Fibroblast of lung (primary cell): ENCODE measurements at regions not wholly inside any gene's neighbourhood (a gene's known extent, or its start where the extent isn't known, plus 50 kb on each side); places are given as distances from the start of the nearest gene placed in this dataset.

Experiments
- DNase-seq, 2 donors: peaks; one replicate each; pipeline versions ENCODE4 v3.0.0 to v3.0.0-alpha.2; 2010; ENCODE audit warnings: low read depth in 2 of 2
- H2AFZ ChIP-seq: 2 replicates; pipeline ENCODE4 v1.5.1; 2012; ENCODE audit warnings: low read length, control low read depth, inconsistent platforms
- H3K27ac ChIP-seq: 2 replicates; pipeline ENCODE4 v1.5.1; 2011; ENCODE audit warnings: low read length, control low read depth; ENCODE audit not compliant: insufficient read depth
- H3K27me3 ChIP-seq: 2 replicates; pipeline ENCODE4 v1.5.1; 2011; ENCODE audit warnings: mild to moderate bottlenecking, low read length; ENCODE audit not compliant: control insufficient read depth, insufficient read depth
- H3K36me3 ChIP-seq: 2 replicates; pipeline ENCODE4 v1.5.1; 2011; ENCODE audit warnings: low read length; ENCODE audit not compliant: control insufficient read depth, insufficient read depth
- H3K4me1 ChIP-seq: 2 replicates; pipeline ENCODE4 v1.5.1; 2011; ENCODE audit warnings: low read length; ENCODE audit not compliant: control insufficient read depth, insufficient read depth; ENCODE audit errors: extremely low read depth
- H3K4me2 ChIP-seq: 2 replicates; pipeline ENCODE4 v1.5.1; 2011; ENCODE audit warnings: low read length, control low read depth; ENCODE audit not compliant: insufficient read depth; ENCODE audit errors: extremely low read depth
- H3K4me3 ChIP-seq, 4 experiments: fragments of 200-600 bp in 1 of 4; sonication (generic) in 1 of 4; replicated peaks in 1 of 4; 2 replicates each; pipeline ENCODE4 v1.5.1; 2011 to 2016; ENCODE audit warnings: low read length in 4 of 4, low read depth in 3 of 4, mild to moderate bottlenecking in 3 of 4, control low read depth in 2 of 4, inconsistent platforms in 1 of 4, mixed read lengths in 1 of 4; ENCODE audit not compliant: insufficient read depth in 1 of 4; ENCODE audit errors: control extremely low read depth in 1 of 4
- H3K79me2 ChIP-seq: 2 replicates; pipeline ENCODE4 v1.5.1; 2012; ENCODE audit warnings: mild to moderate bottlenecking, low read length, inconsistent platforms; ENCODE audit not compliant: control insufficient read depth, insufficient read depth
- H3K9ac ChIP-seq: 2 replicates; pipeline ENCODE4 v1.5.1; 2011; ENCODE audit warnings: mild to moderate bottlenecking, low read length, control low read depth; ENCODE audit not compliant: insufficient read depth
- H3K9me3 ChIP-seq: 2 replicates; pipeline ENCODE4 v1.5.1; 2012; ENCODE audit warnings: low read depth, low read length; ENCODE audit not compliant: control insufficient read depth, insufficient read depth
- H4K20me1 ChIP-seq: 2 replicates; pipeline ENCODE4 v1.5.1; 2011; ENCODE audit warnings: low read length; ENCODE audit not compliant: control insufficient read depth, insufficient read depth; ENCODE audit errors: extremely low read depth
- CTCF ChIP-seq, 2 donors: IDR thresholded peaks in 1 of 2; conservative IDR thresholded peaks in 1 of 2; 1 replicate in 1 of 2; 2 replicates in 1 of 2; pipeline ENCODE4 v1.5.1; 2011 to 2012; ENCODE audit warnings: low read length in 2 of 2, control low read depth in 1 of 2, inconsistent platforms in 1 of 2, low read depth in 1 of 2, mild to moderate bottlenecking in 1 of 2
- EZH2 ChIP-seq: IDR thresholded peaks from 2 replicates; pipeline ENCODE4 v1.5.1; 2012; ENCODE audit warnings: low read length, control low read depth, mild to moderate bottlenecking; ENCODE audit errors: missing control alignments

GRCh38 chr6:105593056-105593690 is 190.3 kb upstream of the PREP start:
- Histone ChIP-seq H3K9me3 (no peaks in the 10 kb centered on the region), H3K4me2 (no peak overlapping the region), H3K9ac (no peak overlapping the region), H2AFZ (no peak overlapping the region), H4K20me1 (no peaks in the 10 kb centered on the region), H3K27me3 (no peaks in the 10 kb centered on the region), H3K36me3 (no peaks in the 10 kb centered on the region), H3K4me1 (peaks cover 13% of the 10 kb centered on the region), H3K27ac (no peak overlapping the region), H3K4me3 (no peak overlapping the region), H3K79me2 (no peaks in the 10 kb centered on the region)
- peak in 1 of 2 donors; percentile 58 for DNase-seq
- TF ChIP-seq EZH2: no peak
- TF ChIP-seq CTCF (conservative IDR thresholded peaks at IDR 0.05 in 1 of 2, IDR thresholded peaks at IDR 0.05 in 1 of 2; ENCODE audit: low read depth in 1 of 2, low read length in 2 of 2): no peak

GRCh38 chr6:105592329-105592728 is 189.4 kb upstream of the PREP start:
- H2AFZ ChIP-seq: no peak overlapping the region
- H3K27me3 ChIP-seq: no peaks in the 10 kb centered on the region
- no peaks in the 10 kb centered on the region for H3K9me3 ChIP-seq
- no peak overlapping the region for H3K4me3 ChIP-seq
- peaks cover 13% of the 10 kb centered on the region for H3K4me1 ChIP-seq
- H3K36me3 ChIP-seq: no peaks in the 10 kb centered on the region
- H3K27ac ChIP-seq: no peak overlapping the region
- TF ChIP-seq EZH2 (no peak), CTCF (conservative IDR thresholded peaks at IDR 0.05 in 1 of 2, IDR thresholded peaks at IDR 0.05 in 1 of 2; ENCODE audit: low read depth in 1 of 2, low read length in 2 of 2) (no peak)
- H4K20me1 ChIP-seq: no peaks in the 10 kb centered on the region
- H3K9ac ChIP-seq: no peak overlapping the region
- peak; percentile 61 to 98 for DNase-seq
- no peak overlapping the region for H3K4me2 ChIP-seq
- no peaks in the 10 kb centered on the region for H3K79me2 ChIP-seq

GRCh38 chr6:105591053-105591452 is 188.2 kb upstream of the PREP start:
- H3K4me2 ChIP-seq: no peak overlapping the region
- no peak overlapping the region for H2AFZ ChIP-seq
- H3K27ac ChIP-seq: no peak overlapping the region
- no peaks in the 10 kb centered on the region for H3K36me3 ChIP-seq
- H3K4me3 ChIP-seq: no peak overlapping the region
- no peaks in the 10 kb centered on the region for H4K20me1 ChIP-seq
- DNase-seq: peak in 1 of 2 donors; percentile 71
- H3K4me1 ChIP-seq: peaks cover 13% of the 10 kb centered on the region
- no peaks in the 10 kb centered on the region for H3K27me3 ChIP-seq
- no peaks in the 10 kb centered on the region for H3K9me3 ChIP-seq
- H3K79me2 ChIP-seq: no peaks in the 10 kb centered on the region
- no peak overlapping the region for H3K9ac ChIP-seq
- TF ChIP-seq CTCF (conservative IDR thresholded peaks at IDR 0.05 in 1 of 2, IDR thresholded peaks at IDR 0.05 in 1 of 2; ENCODE audit: low read depth in 1 of 2, low read length in 2 of 2) (no peak), EZH2 (no peak)
